ENCODE measurements at regions not wholly inside any gene's neighbourhood (a gene's known extent, or its start where the extent isn't known, plus 50 kb on each side); places are given as distances from the start of the nearest gene placed in this dataset.
"Not testable (repeated sequence)": the region's sequence is repeated elsewhere in the genome, so short reads cannot be mapped to it uniquely, and the experiment has no call there.

DNA sequence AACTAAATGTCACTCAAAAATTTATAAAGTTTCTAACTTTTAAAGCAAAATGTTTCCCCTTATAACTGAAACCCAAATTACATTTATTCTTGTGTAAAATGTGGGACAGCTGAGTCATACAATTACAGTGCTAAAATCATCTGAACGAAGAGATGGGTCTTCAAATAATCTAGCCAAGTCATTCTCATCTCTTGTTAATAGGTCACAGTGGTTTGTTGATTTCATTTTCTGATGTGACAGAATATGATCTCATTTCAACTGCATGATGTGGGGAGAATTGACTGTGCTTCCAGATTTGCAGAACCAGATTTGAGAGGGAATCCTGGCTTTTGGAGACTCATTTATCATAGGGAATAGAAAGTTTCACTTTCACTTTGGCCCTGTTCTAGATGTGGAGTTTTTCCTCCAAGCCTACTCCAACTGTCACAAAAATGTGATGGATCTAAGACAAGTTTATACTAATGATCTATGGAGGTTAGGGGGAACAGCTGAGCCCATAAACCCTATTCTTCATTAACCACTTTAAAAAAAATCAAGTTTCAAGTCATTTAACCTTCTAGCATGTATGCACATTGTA lies 685.0 kb downstream of the PDCD6IP start:
- no peak for DNase-seq (ENCODE audit: low spot score)

DNA sequence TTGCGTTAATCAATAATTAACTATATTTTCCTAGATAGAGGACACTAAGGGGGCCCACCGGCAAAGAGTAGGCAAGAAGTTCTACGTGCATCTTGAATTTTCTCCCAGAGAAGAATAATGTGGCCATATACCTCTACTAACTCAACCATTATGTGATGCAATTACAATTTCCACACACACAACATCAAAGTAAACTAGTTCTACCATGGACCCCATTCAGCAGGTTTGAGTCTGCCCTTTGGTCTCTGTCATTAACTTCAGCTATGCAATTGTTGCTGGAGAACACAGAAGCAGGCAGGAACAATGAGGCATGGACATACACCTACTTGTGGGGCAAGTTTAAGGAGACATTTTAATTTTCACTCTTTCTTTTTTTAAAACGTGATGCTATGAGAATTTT lies 705.9 kb downstream of the PDCD6IP start:
- DNase-seq (ENCODE audit: low spot score), result no peak

- DNase-seq (ENCODE audit: low spot score), result no peak
Observed at GRCh38 chr3:34504775-34505174, 706.3 kb downstream of the PDCD6IP start.

GRCh38 chr3:34508732-34509131 lies 710.3 kb downstream of the PDCD6IP start:
- no peak for DNase-seq (ENCODE audit: low spot score)

DNA sequence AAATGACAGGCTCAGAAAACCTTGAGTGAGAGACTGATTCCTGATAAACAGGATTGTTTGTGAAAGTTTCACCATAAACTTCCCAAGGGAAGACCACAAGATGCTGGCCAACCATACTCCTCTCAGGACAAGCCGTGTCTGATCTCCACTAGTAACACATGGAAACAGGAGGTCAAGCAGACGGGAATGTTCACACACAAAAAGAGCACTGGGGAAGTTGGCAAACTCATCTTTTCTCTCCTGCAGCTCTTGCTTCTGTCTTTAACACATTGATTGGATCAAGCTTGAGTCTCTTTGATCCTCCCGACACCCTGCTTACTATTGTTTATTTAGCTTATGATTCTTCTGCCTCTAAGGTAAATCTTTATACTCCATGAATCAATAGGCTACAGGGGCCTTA lies 713.5 kb downstream of the PDCD6IP start:
- no peak for DNase-seq (ENCODE audit: low spot score)

GRCh38 chr3:34519008-34519407 lies 720.6 kb downstream of the PDCD6IP start:
- not testable (repeated sequence) for DNase-seq (ENCODE audit: low spot score)

DNA sequence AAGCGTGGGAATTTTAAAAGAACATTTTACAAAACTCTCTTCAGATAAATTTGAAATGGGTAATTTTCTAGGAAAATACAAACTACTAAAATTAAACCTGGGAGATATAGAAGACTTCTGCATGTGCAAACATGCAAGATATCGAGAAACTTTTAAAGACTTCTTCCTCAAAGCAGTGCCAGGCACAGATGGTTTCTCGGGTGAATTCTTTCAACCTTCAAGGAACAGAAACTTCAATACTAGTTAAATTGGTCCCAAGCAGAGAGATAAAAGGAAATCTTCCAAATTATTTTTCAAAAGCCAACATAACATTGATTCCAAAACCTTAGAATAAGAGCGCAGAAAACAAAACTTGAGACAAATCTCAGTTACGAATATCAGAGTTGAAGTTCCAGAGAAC lies 732.7 kb downstream of the PDCD6IP start:
- DNase-seq (ENCODE audit: low spot score), result no peak

DNA sequence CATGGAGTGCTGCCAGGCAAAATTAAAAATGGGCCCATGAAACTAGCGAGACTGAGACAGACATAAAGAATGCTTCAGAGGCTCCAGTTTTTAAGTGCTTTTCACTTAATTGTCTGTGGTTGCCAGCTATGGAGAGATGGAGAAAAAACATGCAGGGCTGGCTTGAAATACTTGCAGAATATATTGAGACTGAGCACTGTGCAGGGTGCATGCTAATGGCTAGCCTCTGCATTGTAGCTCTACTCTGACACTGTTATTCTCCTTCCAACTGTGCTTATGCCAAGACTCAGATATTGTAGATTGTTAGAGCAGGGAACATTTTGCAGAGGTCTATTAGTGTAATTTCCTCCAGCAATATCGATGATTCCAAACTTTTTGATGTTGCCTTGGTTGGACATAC lies 735.0 kb downstream of the PDCD6IP start:
- no peak for DNase-seq (ENCODE audit: low spot score)

DNA sequence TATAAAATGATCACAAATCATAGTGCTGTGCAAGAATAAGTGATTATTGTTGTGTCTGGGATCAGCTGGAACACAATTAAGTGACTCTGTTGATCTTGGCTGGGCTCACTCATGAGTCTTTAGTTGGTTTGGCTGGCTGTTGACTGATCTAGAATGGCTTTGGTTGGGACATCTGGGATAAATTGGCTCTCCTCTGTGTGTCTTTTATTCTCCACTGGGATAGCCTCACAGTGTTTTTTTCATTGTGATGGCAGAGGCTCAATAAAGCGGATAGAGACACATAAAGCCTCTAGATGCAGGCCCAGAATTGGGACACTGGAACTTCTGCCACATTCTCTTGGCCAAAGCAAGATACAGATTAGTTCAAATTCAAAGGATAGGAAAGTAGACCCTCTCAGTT lies 735.6 kb downstream of the PDCD6IP start:
- no peak for DNase-seq (ENCODE audit: low spot score)

DNA sequence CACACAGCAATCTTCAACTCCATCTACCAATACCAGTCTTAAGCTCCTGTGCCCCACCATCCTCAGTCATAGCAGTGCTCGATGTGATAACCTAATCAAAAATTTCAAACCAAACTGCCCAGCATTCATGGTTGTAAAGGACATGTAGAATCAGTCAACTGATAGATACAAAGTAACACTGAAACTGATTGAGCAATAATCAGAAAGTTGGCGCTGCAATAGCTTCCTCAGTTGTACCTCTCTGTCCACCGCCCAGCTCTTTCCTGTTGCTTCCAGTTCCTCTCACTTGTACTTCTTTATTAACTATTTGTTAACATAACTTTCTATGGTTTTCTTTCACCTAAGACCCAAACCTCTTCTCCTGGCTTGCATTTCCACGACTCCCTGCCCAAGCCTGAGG lies 745.7 kb downstream of the PDCD6IP start:
- no peak for DNase-seq (ENCODE audit: low spot score)

GRCh38 chr3:34547297-34547920 lies 749.0 kb downstream of the PDCD6IP start:
- no peak for DNase-seq (ENCODE audit: low spot score)

GRCh38 chr3:34567266-34567665 lies 768.8 kb downstream of the PDCD6IP start:
- DNase-seq (ENCODE audit: low spot score), result no peak

GRCh38 chr3:34568766-34569165 lies 770.3 kb downstream of the PDCD6IP start:
- DNase-seq (ENCODE audit: low spot score), result no peak

- no peak for DNase-seq (ENCODE audit: low spot score)
Observed at GRCh38 chr3:34569437-34569836, 771.0 kb downstream of the PDCD6IP start.

DNA sequence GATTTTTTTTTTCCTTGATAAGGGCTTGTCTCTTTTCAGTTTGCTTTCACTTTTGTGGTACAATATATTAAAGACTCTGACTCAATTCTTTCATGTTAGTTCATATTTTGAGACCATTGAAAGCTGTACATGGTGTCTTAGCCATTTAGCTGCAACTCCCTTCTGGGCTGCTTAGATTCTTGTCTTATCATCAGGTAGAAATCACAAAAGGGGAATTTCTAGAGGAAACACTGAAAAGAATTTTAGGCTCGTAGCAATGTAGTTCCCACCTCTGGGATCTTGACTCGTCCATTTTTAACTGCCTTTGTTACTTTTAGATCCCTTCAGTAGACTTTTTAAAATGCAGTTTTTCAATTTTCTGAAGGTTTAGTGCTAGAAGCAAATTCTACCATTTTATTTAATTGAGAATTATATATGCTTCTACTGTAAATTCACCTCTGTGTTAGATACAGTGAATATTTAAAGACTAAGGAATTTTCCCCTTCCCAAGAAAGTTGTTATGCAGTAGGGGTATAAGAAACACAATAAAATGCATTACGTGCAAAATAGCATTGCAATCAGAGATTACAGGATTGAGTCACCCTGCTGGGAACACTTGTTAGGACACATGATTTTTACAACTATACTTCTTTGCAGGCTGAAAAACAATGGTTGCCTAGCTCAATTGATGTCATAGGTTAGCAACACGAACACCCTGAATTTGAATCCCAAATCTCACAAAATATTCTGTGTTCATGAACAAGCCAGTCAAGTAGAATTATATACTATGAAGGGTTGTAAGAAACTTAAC lies 772.7 kb downstream of the PDCD6IP start:
- DNase-seq (ENCODE audit: low spot score), result no peak

- DNase-seq (ENCODE audit: low spot score), result no peak
Observed at GRCh38 chr3:34571714-34572113, 773.3 kb downstream of the PDCD6IP start.

DNA sequence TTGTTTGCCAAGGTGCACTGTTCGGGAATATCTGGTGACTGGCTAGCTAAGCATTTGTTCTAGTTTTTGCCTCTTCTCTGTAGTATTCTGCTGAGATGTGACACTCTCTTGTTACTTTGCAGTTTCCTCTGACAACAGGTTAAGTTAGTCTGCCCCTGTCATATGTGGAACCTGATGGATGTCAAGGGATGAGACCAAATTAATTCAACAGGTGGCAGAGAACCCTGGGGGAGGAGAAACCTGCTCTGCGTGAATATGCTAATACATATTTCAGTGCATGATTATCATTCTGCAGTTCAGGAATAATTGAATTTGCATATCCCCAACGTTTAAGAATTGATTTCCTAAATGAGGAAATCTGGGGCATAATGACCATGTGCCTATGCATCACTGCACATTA lies 777.3 kb downstream of the PDCD6IP start:
- DNase-seq (ENCODE audit: low spot score), result no peak

DNA sequence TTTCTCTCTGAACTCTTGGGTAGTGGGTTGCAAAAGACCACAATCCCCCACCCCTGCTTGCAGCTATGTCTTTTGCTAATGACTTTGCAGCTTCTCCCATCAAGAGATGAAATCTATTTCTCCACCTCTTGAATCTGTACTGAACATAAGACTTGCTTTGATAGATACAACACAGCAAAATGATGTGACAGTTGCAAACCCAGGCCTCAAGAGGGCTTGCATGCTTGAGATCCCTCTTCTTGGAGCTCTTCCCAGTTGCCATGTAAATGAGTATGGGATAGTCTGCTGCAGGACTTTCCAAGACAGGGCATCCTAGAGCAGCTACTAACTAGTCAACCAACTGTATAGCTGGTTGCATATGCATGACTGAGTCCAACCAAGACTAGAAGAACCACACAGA lies 783.6 kb downstream of the PDCD6IP start:
- no peak for DNase-seq (ENCODE audit: low spot score)

DNA sequence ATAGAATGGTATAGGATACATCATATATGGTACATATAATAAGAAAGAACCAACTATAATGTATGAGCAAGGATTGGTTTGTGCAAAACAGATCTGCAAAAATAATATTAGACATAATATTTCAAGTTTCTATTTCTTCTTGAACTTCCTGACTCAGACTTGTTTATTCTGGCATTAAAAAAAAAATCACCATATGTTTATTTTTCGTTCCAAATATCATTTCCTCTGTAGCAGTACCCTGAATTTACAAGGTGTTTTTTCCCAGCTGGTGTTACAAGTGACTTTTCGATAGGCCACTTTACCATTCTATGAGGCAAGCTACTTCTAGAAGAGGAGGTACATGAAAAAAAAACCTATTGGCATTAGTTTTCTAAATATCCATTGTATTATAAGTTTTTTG lies 785.0 kb downstream of the PDCD6IP start:
- DNase-seq (ENCODE audit: low spot score), result no peak

- no peak for DNase-seq (ENCODE audit: low spot score)
Observed at GRCh38 chr3:34584971-34585370, 786.5 kb downstream of the PDCD6IP start.

DNA sequence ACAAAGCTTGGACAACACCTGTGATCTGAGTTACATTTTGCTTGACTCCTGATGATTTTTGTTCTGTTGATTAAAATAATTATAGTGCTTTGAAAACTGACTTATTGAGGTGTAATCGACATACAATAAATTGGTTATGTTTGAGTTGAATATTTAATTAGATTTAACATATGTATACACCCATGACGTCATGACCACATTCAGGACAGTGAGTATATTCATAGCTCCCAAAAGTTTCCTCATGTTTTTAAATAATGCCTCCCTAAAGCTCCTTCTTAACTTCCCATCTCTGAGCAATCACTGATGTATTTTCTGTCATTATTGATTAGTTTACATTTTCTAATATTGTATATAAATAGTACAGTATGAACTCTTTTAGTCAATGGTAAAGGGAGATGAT lies 801.2 kb downstream of the PDCD6IP start:
- DNase-seq (ENCODE audit: low spot score), result no peak

DNA sequence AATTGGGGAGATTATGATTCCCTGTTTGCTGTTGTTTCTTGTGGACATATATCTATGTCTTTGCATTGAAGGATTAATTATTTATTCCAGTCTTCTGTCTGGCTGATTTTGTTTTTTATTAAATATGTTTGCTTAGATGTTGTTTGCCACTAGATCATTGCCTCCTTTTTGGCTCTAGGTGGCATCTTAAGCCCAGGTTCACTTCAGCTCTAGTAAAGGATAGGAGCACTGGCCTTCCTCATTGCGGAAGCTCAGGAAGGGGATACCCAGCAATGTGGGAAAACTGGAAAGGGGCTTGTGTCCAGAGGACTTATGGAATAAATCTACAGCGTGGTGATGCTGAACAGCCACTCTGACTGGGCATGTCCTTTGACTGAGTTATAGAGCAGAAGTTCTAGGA lies 821.6 kb downstream of the PDCD6IP start:
- no peak for DNase-seq (ENCODE audit: low spot score)

DNA sequence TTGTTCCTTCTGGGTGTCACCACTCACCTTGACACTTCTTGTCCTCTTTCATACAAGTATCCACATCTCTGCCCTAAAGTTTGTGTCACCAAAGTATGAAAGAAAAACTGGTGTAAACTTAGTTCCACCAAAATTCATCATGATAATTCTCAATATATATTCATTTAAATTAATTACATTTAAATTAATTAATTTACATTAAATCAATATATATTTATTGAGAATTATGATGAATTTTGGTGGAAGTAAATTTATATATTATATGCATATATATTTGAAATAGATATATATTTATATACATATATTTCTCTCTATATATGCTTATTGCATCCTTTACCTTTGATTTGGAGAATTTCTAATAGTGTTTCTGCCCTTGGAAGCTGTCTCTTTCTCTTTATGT lies 828.3 kb downstream of the PDCD6IP start:
- DNase-seq (ENCODE audit: low spot score), result no peak

All from H4 (cell line).